NCI-H345 treated with DMSO at 0.1 percent for 48 hours (cell line): ENCODE measurements at regions not wholly inside any gene's neighbourhood (a gene's known extent, or its start where the extent isn't known, plus 50 kb on each side); places are given as distances from the start of the nearest gene placed in this dataset.

ENCODE experiments used
- DNase-seq: peaks from one replicate; lab custom pipeline; 2025; ENCODE audit not compliant: unreplicated experiment; lab: John Stamatoyannopoulos, UW

- no peak for DNase-seq
These were observed 80.0 kb downstream of the CENPW start for GRCh38 chr6:126419901-126420300.

- DNase-seq: no peak
These were observed 83.0 kb downstream of the CENPW start for GRCh38 chr6:126422912-126423311.

GRCh38 chr6:126427713-126428112 is 87.8 kb downstream of the CENPW start:
- DNase-seq: no peak

GRCh38 chr6:126429866-126430265 is 90.0 kb downstream of the CENPW start:
- DNase-seq: no peak

- DNase-seq: no peak
These were observed 92.6 kb downstream of the CENPW start for GRCh38 chr6:126432564-126432963.

GRCh38 chr6:126433927-126434326 is 94.0 kb downstream of the CENPW start:
- no peak for DNase-seq

- no peak for DNase-seq
These were observed 97.3 kb downstream of the CENPW start for GRCh38 chr6:126437205-126437604.

GRCh38 chr6:126439040-126439439 is 99.1 kb downstream of the CENPW start:
- DNase-seq: no peak

GRCh38 chr6:126440923-126441322 is 101.0 kb downstream of the CENPW start:
- no peak for DNase-seq

- DNase-seq: no peak
These were observed 104.9 kb downstream of the CENPW start for GRCh38 chr6:126444659-126445273.

- no peak for DNase-seq
These were observed 106.3 kb downstream of the CENPW start for GRCh38 chr6:126446248-126446647.

GRCh38 chr6:126447367-126447766 is 107.5 kb downstream of the CENPW start:
- no peak for DNase-seq

- no peak for DNase-seq
These were observed 121.1 kb downstream of the CENPW start for GRCh38 chr6:126461045-126461444.

GRCh38 chr6:126464245-126464644 is 124.3 kb downstream of the CENPW start:
- no peak for DNase-seq

GRCh38 chr6:126475449-126475848 is 135.5 kb downstream of the CENPW start:
- DNase-seq: no peak

- no peak for DNase-seq
These were observed 137.8 kb downstream of the CENPW start for GRCh38 chr6:126477678-126478077.

- DNase-seq: no peak
These were observed 140.4 kb downstream of the CENPW start for GRCh38 chr6:126480268-126480667.

- no peak for DNase-seq
These were observed 141.4 kb downstream of the CENPW start for GRCh38 chr6:126481319-126481718.

- DNase-seq: no peak
These were observed 164.9 kb downstream of the CENPW start for GRCh38 chr6:126504792-126505191.

- DNase-seq: no peak
These were observed 173.3 kb downstream of the CENPW start for GRCh38 chr6:126513198-126513597.

GRCh38 chr6:126516411-126516810 is 176.5 kb downstream of the CENPW start:
- DNase-seq: no peak

GRCh38 chr6:126524811-126525326 is 185.0 kb downstream of the CENPW start:
- no peak for DNase-seq

GRCh38 chr6:126526547-126526946 is 186.6 kb downstream of the CENPW start:
- DNase-seq: no peak
